ENCODE measurements at regions not wholly inside any gene's neighbourhood (a gene's known extent, or its start where the extent isn't known, plus 50 kb on each side); places are given as distances from the start of the nearest gene placed in this dataset.

GRCh38 chr14:100979780-100980179 lies 76.3 kb upstream of the RTL1 start:
- no peak overlapping the region for H3K27ac ChIP-seq
- TF ChIP-seq CTCF (conservative IDR thresholded peaks at IDR 0.05) = no peak
- no peak for TF ChIP-seq ZFX (IDR thresholded peaks at IDR 0.05)

DNA sequence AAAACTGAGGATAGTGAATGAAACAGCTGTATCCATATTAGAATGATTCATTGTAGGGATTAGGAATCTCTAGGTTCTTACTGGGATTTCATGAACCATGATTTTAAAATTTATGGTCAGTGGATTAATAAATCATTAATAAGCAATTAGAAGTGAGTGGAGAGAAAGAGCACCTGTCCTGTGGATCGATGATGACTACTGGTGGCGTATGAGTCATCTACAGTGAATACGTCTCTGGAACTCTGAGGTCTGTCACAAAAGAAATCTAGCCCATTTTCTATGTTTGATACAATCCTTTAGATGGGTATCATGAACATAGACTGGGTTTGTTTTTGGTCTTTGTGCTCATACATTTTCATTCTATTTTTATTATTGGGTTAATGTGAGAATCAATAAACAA lies 77.3 kb upstream of the RTL1 start:
- no peak for TF ChIP-seq ZFX (IDR thresholded peaks at IDR 0.05)
- no peak for TF ChIP-seq CTCF (conservative IDR thresholded peaks at IDR 0.05)
- H3K27ac ChIP-seq = no peak overlapping the region

DNA sequence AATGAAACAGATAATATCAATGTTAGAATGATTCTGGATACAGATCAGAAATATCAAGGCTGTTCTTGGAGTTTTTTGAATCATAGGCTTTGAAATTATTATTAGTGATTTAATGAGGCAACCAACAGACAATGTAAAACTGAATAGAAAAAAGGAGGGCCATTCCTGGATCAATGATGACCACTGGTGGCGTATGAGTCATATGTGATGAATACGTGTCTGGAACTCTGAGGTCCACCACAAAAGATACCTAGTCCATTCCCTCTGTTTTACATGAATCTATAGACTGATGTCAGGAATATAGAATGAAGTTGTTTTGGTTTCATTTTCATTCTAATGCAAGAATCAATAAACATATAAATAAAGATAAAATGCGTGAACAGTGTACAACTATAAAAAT lies 78.3 kb upstream of the RTL1 start:
- no peak for TF ChIP-seq ZFX (IDR thresholded peaks at IDR 0.05)
- 0 out of 2 replicates have a peak, but pooled peaks have one; percentile 5 for TF ChIP-seq CTCF (conservative IDR thresholded peaks at IDR 0.05)
- H3K27ac ChIP-seq = no peak overlapping the region

GRCh38 chr14:100982353-100982752 lies 78.8 kb upstream of the RTL1 start:
- no peak overlapping the region for H3K27ac ChIP-seq
- TF ChIP-seq CTCF (conservative IDR thresholded peaks at IDR 0.05) (no peak), ZFX (IDR thresholded peaks at IDR 0.05) (no peak)

DNA sequence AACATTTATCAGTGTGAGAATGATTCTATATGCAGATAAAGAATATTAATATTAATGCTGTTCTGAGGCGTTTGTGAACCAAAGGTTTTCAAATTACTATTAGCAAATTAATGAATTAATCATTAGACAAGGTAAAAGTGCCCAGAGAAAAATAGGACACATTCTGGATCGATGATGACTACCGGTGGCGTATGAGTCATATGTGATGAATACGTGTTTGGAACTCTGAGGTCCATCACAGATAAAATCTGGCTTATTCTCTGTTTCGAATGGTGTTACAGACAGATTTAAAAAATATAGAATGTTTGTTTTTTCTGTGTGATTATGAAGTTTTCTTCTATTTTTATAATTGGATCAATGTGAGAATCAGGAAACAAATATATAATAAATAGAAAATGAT lies 79.2 kb upstream of the RTL1 start:
- TF ChIP-seq ZFX (IDR thresholded peaks at IDR 0.05) (no peak), CTCF (conservative IDR thresholded peaks at IDR 0.05) (no peak)
- no peak overlapping the region for H3K27ac ChIP-seq

- TF ChIP-seq CTCF (conservative IDR thresholded peaks at IDR 0.05) (no peak), ZFX (IDR thresholded peaks at IDR 0.05) (no peak)
These were observed 80.2 kb upstream of the RTL1 start for GRCh38 chr14:100983710-100984109.

DNA sequence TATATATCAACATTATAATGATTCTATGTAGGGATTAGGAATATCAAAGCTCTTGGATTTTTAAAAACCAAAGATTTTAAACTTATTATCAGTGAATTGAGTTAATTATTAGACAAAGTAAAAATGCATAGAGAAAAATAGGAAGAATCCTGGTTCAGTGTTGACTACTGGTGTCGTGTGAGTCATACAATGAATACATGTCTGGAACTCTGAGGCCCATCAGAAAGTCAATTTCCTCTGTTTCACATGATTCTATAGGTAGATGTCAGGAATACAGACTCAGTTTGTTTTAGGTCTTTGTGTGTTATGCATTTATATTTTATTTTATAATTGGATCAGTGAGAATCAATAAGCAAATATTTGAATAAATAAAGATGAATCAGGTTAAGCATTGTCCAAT lies 84.5 kb upstream of the RTL1 start:
- no peak overlapping the region for H3K27ac ChIP-seq
- no peak for TF ChIP-seq CTCF (conservative IDR thresholded peaks at IDR 0.05)
- no peak for TF ChIP-seq ZFX (IDR thresholded peaks at IDR 0.05)

More at GRCh38 chr14:100983710-100984109, 80.2 kb upstream of the RTL1 start:
- H3K27ac ChIP-seq = no peak overlapping the region
